K562 (cell line): ENCODE measurements at regions not wholly inside any gene's neighbourhood (a gene's known extent, or its start where the extent isn't known, plus 50 kb on each side); places are given as distances from the start of the nearest gene placed in this dataset.

Experiments
- ATAC-seq: fragments of 200-7000 bp; cut with Tn5 transposase; 3 replicates; pipeline ENCODE4 v1.9.1; 2020; ENCODE audit warnings: moderate library complexity
- BruUV-seq: library from RNA; stranded (reverse); fragments of 400-500 nt; replicated peaks from 2 replicates; lab custom pipeline; 2021; lab: Mats Ljungman, UMichigan
- CTCF ChIA-PET: fragments of 300-600 bp; formaldehyde crosslinking; extraction: SDS; loops from one replicate; lab custom pipeline; 2021; ENCODE audit warnings: low intra/inter-chr PET ratio; lab: Yijun Ruan, JAX
- POLR2A ChIA-PET: fragments of 300-600, 350-650 bp; sonication (Branson Sonifier 250); formaldehyde crosslinking; extraction: SDS; loops from one replicate; lab custom pipeline; 2021; ENCODE audit warnings: antibody characterized with exemption, inconsistent platforms; lab: Yijun Ruan, JAX
- DNase-seq, 4 experiments: peaks; one replicate each; pipeline versions ENCODE4 v3.0.0 to v3.0.0-alpha.2; 2011 to 2018; ENCODE audit warnings: low spot score in 3 of 4, mixed read lengths in 3 of 4; ENCODE audit errors: extremely low read depth in 1 of 4
- FAIRE-seq: peaks from 2 replicates; lab custom pipeline; 2011; peaks lifted over from hg19 to GRCh38; lab: Jason Lieb, UNC
- H2AFZ ChIP-seq: 2 replicates; pipeline ENCODE4 v1.6.0; 2011; ENCODE audit warnings: low read depth, low read length, control low read depth, inconsistent platforms
- H3K27ac ChIP-seq: fragments of 200-600 bp; 3 replicates; pipeline ENCODE4 v1.8.0; 2011; ENCODE audit warnings: low read depth, mild to moderate bottlenecking, control low read depth, inconsistent platforms, low read length, moderate library complexity, mixed read lengths; ENCODE audit errors: extremely low read depth
- H3K27me3 ChIP-seq, 2 experiments: fragments of 300-600 bp in 1 of 2; 2 replicates in 1 of 2; 3 replicates in 1 of 2; pipeline versions ENCODE4 v1.6.0 to v1.8.0; 2011; ENCODE audit warnings: inconsistent platforms in 2 of 2, low read length in 2 of 2, mild to moderate bottlenecking in 1 of 2, mixed read lengths in 1 of 2, moderate library complexity in 1 of 2; ENCODE audit not compliant: control insufficient read depth in 2 of 2, insufficient read depth in 2 of 2
- H3K36me3 ChIP-seq: fragments of 300-600 bp; 3 replicates; pipeline ENCODE4 v1.8.0; 2011; ENCODE audit warnings: mild to moderate bottlenecking, low read length, inconsistent platforms; ENCODE audit not compliant: control insufficient read depth, insufficient read depth
- H3K4me1 ChIP-seq, 2 experiments: fragments of 200-600 bp in 1 of 2; replicated peaks in 1 of 2; 2 replicates in 1 of 2; 3 replicates in 1 of 2; pipeline versions ENCODE4 v1.5.1 to v1.8.0; 2011; ENCODE audit warnings: inconsistent platforms in 2 of 2, low read length in 2 of 2, mild to moderate bottlenecking in 1 of 2, mixed read lengths in 1 of 2, moderate library complexity in 1 of 2; ENCODE audit not compliant: control insufficient read depth in 2 of 2, insufficient read depth in 2 of 2
- H3K4me2 ChIP-seq: 2 replicates; pipeline ENCODE4 v1.6.1; 2011; ENCODE audit warnings: low read length, control low read depth, inconsistent platforms, mixed read lengths; ENCODE audit not compliant: insufficient read depth
- H3K4me3 ChIP-seq: fragments of 200-600 bp; sonication (generic), shearing (Covaris generic); 2 replicates; pipeline ENCODE4 v1.5.1; 2016; ENCODE audit warnings: control low read depth, inconsistent platforms
- H3K79me2 ChIP-seq: fragments of 200-600 bp; 3 replicates; pipeline ENCODE4 v1.8.0; 2011; ENCODE audit warnings: low read length, inconsistent platforms; ENCODE audit not compliant: control insufficient read depth, insufficient read depth
- H3K9ac ChIP-seq, 2 experiments: 2 replicates each; pipeline versions ENCODE4 v1.6.0 to v1.6.1; 2011; ENCODE audit warnings: low read depth in 2 of 2, low read length in 2 of 2, control low read depth in 1 of 2, inconsistent platforms in 1 of 2, mild to moderate bottlenecking in 1 of 2, mixed read lengths in 1 of 2; ENCODE audit not compliant: insufficient read depth in 1 of 2
- H3K9me1 ChIP-seq: one replicate; pipeline ENCODE4 v1.6.0; 2011; ENCODE audit warnings: inconsistent platforms, mild to moderate bottlenecking, low read length, moderate library complexity; ENCODE audit not compliant: control insufficient read depth, insufficient read depth
- H3K9me3 ChIP-seq: replicated peaks from 2 replicates; pipeline ENCODE4 v1.5.1; 2011; ENCODE audit warnings: low read depth, low read length, inconsistent platforms; ENCODE audit not compliant: control insufficient read depth, insufficient read depth
- H4K20me1 ChIP-seq: replicated peaks from 2 replicates; pipeline ENCODE4 v1.6.1; 2011; ENCODE audit warnings: low read length, inconsistent platforms, mixed read lengths; ENCODE audit not compliant: control insufficient read depth, insufficient read depth
- DIDO1 ChIP-seq: fragments of 450-650 bp; IDR thresholded peaks from 2 replicates; pipeline ENCODE4 v1.6.1; 2016; ENCODE audit warnings: low read depth, missing biosample characterization, missing genetic modification characterization
- E4F1 ChIP-seq: fragments of 250-450 bp; sonication (Bioruptor Pico); IDR thresholded peaks from 2 replicates; pipeline ENCODE4 v1.5.0; 2021; ENCODE audit warnings: mild to moderate bottlenecking, borderline replicate concordance
- ZNF740 ChIP-seq, 3 experiments: fragments of 200-800 bp in 1 of 3; sonication (Bioruptor generic) in 1 of 3; sonication (generic) in 1 of 3; formaldehyde crosslinking in 1 of 3; IDR thresholded peaks; 2 replicates each; pipeline versions ENCODE4 v1.6.1 to v1.8.0; 2016 to 2022; ENCODE audit warnings: mild to moderate bottlenecking in 2 of 3, missing compliant biosample characterization in 2 of 3, missing genetic modification characterization in 2 of 3, missing genetic modification reagents in 1 of 3
- WGBS: fragments of 100-300 bp; shearing (Covaris generic); methylation state at CpG from one replicate; pipeline ENCODE4 v1.1.6; 2016; ENCODE audit warnings: low coverage, mixed read lengths; ENCODE audit not compliant: insufficient coverage; ENCODE audit errors: missing lambda C conversion rate; 5-methylcytosine and 5-hydroxymethylcytosine counted together
- in situ Hi-C: fragments of 300-500 bp; cut with MboI; formaldehyde crosslinking; loops from 4 replicates; pipeline ENCODE4 v1.15.0; 2018; ENCODE audit warnings: inconsistent platforms, mixed read lengths
- intact Hi-C: fragments of 100-400 bp; cut with micrococcal nuclease; formaldehyde crosslinking; loops from 2 replicates; pipeline ENCODE4 v1.14.2; 2022

- Histone ChIP-seq H3K4me3 (no peak overlapping the region), H3K27me3 (no peaks in the 10 kb centered on the region), H3K4me1 (no peaks in the 10 kb centered on the region), H4K20me1 (no peaks in the 10 kb centered on the region), H3K4me2 (no peak overlapping the region), H3K27ac (no peak overlapping the region), H3K9me3 (no peaks in the 10 kb centered on the region), H3K36me3 (no peaks in the 10 kb centered on the region), H3K9ac (no peak overlapping the region), H2AFZ (no peak overlapping the region), H3K79me2 (no peaks in the 10 kb centered on the region), H3K9me1 (no peaks in the 10 kb centered on the region)
- no TSS peak for BruUV-seq
- TF ChIP-seq DIDO1 (tag): no peak
- no peak for TF ChIP-seq E4F1 (CRISPR knock-in tag)
- TF ChIP-seq ZNF740 (CRISPR knock-in tag; IDR thresholded peaks at IDR 0.05): no peak
- no peak for TF ChIP-seq ZNF740 (tag; IDR thresholded peaks at IDR 0.05)
- in situ Hi-C loops (no loop called here), intact Hi-C loops (no loop called here)
- ATAC-seq (no peak), FAIRE-seq (no peak), DNase-seq (no peak)
- ChIA-PET CTCF (no interaction called here), POLR2A (no interaction called here)
- 0% methylated on average over 3 of the region's 3 CpGs for WGBS
These were observed 531.7 kb downstream of the ETS1 start for GRCh38 chr11:128055576-128056217.
